ENCODE measurements at regions not wholly inside any gene's neighbourhood (a gene's known extent, or its start where the extent isn't known, plus 50 kb on each side); places are given as distances from the start of the nearest gene placed in this dataset.

DNA sequence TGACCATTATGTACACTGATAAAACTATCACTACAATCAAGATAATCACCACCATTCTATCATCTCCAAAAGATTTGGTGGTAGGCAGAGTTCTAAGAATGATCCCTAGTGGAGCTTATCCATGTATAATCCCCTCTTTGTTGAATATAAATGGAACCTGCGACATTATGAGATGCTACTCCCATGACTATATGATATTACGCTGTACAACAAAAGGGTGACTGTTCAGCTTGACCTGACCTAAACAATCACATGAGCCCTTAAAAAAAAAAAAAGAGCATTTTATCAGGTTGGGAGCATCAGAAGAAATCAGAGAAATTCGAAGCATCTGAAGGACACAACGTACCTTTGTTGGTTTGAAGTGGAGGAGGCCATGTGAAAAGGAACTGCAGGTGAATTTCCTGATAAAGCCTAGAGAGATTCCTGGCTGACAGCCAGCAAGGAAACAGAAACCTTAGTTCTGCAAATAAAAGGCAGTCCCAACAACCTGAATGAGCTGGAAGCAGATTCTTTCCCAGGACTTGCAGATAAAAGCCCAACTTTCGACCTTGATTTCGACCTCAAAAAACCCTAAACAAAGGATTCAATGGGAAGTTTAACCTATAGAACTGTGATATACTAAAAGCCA, 270.7 kb downstream of the ADRA2A start:
- DNase-seq (ENCODE audit: low spot score) = peak; percentile 55

DNA sequence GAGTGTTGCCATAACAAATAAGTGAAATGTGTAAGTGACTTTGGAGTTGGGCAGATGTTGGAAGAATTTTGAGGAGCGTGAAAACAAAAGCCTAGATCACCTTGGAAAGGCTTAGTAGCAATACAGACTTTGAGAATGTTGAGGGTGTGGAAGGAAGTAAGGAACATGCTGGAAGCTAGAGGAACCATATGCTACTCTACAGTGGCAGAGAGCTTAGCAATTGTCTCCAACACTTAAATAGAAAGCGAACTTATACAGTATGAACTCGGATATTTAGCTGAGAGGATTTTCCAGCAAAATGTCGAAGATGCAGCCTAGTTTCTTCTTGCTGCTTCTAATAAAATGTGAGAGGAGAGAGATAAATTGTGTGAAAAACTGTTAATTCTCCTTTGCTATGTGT, 271.2 kb downstream of the ADRA2A start:
- DNase-seq (ENCODE audit: low spot score) = no peak

DNA sequence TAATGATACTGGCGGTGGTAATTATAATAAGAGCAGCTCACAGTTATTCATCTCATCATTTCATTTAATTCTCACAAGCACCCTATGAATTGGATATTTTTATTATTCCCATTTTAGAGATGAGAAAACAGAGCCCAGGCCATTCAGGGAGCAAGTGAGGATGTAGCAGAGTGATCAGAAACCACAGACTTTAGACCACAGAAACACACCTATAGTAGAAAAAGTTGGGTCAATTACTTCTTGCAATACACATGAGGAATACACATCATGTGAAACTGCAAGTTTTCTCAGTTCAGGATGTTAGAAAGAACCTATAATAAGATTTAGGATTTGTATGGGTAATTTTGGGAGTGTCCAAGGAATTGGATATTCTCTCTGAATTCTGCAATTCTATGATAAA, 278.0 kb downstream of the ADRA2A start:
- no peak for DNase-seq (ENCODE audit: low spot score)

DNA sequence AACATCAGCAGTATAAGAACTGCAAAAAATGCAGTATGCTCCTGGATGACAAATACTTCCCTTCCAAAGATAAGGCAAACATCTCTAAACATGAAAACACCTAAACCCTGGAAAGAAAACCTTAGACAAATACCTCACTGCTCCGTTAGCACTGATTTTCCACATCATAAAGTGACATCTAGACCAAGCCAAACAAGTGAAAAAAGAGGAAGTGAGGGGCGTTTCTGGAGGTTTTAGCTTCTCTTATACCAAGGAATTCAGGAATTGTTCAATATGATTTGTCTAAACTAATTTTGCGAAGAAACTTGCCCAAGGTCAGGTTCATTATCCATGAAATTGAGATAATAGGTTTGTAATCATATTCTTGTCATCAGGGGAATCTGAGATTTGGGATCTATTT, 279.7 kb downstream of the ADRA2A start:
- DNase-seq (ENCODE audit: low spot score) = no peak

DNA sequence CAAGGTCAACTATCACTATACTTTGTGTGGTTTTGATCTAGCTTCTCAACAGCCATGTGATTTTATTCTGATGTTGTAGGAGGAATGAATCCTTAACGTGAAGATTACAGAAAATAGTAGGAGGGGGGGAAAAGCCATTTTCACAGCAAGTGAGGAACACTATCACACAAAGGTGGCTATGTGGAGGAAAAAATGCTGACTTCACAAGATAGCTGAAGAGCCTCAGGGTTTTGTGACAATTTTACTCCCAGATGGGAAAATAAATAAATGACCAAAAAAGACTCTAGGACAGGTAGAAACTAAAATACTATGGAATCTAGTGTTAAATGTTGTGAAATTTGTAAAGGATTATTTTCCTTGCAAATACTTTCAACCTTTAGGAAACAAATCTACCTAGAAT, 281.0 kb downstream of the ADRA2A start:
- no peak for DNase-seq (ENCODE audit: low spot score)

DNA sequence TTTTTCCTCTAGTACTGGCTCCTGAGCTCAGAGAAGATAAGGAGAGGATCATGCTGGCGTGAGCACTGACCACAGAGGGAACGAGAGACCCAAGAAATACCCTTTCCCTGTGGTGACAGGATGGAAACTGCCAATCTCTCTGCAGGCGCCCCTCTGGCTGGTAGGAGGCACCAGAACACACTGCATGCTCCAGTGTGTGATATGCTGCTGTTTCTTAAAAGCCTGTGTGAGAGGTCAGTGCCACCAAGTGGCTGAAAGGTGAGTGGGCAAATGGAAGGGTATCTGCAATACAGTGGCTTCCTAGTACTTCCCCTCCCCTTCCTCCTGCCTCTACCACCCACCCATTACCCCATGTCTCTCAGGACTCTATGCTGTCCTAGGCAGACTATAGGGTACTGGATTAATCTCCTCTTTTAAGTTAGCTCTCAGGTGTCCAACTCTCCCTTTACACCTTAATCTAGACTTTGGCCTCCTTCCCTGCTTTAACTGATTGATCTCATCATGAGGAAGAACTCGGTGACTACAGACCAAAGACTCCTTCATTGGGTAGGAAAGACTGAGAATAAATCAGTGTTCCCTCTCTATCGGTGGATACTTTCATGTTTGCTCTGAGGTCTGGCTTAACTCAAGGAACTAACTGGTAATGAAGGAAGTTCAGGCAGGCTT, 283.6 kb downstream of the ADRA2A start:
- peak; percentile 44 for DNase-seq (ENCODE audit: low spot score)

DNA sequence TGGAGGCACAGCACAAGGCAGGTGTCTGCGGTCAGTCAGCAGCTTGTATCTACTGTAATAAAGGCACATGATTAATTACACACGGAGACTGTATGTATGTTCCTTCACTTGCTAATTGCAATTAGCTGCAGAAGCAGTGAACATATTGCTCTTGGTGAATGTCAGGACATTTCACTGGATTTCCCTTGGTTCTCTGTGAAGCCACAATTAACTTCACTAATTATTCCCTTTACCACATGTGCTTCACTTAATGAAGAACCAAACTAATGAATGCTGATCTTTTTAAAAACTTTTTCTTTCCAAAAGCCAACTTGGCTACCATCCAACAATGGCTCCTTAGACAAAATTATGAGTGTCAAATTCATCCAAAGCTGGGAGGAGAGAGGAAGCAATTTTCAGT, 290.7 kb downstream of the ADRA2A start:
- DNase-seq (ENCODE audit: low spot score) = no peak

DNA sequence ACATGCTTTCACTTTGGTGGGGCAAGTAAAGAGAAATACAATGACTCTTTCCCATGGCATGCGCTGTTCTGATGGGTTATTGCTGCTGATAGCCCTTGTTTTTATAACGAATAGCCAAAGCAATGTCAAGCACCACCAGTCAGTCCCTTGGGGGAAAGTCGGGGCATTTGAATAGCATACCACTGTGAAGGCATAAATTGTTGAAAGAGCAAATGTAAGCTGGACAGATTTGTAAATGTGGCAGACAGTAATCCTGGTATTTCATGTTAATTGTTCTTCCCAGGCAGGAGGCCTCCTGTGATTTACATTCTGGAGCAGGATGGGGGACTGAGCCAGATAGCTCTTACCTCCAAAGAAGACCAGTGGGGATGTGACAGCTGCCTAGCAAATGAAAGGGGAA, 293.3 kb downstream of the ADRA2A start:
- DNase-seq (ENCODE audit: low spot score) = no peak

DNA sequence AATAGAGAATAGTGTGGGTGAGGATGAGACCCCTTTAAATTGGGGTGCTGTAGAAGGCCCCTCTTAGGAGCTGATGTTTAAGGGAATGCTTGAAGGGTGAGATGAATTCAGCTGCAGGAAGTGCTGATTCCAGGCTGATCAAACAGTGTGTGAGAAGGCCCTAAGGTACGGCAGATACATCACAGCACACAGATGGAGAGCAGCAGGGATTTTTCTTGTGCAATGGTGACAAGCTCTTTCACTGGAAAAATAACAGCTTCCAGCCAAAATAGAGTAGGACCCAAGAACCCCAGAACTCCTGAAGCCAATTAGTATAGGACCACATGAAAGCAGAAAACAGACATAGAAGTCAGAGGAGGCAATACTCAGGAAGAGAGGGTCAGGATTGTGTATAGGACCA, 296.9 kb downstream of the ADRA2A start:
- no peak for DNase-seq (ENCODE audit: low spot score)

DNA sequence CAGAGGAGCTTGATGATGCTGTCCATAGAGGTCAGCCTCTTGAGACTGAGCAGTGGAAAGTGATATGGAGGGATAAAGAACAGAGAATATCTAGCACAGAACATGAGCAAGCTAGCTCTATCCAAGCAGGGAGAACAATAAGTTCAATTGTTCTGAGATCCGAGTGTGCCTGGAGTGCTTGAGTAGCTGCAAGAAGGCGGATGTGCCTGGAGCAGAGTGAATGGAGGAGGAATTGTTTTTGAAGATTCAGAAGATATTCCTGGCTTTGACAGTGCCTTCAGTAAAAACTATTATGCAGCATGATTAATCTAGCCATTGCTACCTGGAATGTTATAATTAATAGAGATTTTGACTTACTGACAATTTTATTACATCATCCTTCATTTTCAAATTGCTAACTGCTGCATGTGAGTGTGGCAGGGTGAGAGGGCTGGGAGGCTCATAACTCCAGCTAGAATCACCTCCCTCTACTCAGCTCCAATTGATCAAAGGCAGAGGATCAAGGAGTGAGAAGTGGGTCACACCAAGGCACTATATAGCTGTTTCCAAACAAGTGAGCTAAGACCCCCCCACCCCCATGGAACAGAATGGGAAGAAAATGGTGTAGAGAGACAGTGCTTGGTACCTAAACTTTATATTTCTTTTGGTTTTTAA, 302.8 kb downstream of the ADRA2A start:
- DNase-seq (ENCODE audit: low spot score) = no peak

DNA sequence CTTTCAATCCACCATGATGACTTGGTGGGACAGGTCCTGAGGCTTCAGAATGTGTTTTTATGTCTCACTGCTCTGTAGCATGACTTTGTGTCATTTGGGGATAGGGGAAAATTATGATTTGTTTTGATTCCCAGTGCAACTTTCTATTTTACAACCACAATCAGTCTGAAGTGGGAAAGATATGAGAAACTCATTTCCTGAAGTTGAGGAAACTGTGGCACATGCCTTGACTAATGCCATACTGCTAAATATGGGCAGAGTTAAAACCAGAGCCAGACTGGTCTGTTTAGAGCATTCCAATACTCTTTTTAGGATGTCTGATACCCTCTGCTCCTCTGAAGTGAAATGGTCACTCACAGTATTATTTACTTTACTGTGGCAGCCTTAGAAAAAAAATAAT, 307.7 kb downstream of the ADRA2A start:
- DNase-seq (ENCODE audit: low spot score) = no peak

DNA sequence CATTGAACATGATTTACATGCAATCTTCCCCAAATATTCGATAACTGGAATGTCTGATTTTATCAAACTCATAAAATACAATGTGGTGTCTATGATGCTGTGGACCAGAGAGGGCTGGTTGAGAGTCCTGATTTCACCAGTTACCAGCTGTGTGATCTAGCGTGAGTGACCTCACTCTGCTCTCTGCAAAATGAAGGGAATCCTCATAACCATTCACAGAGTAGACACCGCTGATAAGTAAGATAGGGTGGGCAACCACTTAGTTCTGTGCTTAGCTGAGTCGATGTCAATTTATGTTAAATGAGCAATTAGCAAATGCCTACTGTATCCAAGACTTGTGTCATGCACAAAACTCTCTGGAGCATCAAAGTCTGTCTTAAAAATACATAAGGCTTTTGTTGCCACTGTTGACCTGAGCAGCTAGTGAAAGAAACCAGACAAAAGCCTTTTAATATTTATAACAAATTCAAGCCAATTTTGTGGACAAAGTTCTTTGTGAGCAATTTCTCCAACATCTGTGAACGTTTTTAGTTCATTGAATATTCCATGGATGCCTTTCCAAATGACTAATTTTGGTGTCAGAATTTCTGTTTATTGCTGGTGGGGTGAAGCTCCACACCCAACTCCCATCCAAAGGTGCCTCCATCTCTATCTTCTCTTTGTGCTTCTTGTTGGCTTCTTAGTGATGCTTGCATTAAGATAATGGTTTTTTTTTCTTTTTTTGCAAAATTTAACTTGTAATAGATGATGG, 314.2 kb downstream of the ADRA2A start:
- DNase-seq (ENCODE audit: low spot score) = no peak

DNA sequence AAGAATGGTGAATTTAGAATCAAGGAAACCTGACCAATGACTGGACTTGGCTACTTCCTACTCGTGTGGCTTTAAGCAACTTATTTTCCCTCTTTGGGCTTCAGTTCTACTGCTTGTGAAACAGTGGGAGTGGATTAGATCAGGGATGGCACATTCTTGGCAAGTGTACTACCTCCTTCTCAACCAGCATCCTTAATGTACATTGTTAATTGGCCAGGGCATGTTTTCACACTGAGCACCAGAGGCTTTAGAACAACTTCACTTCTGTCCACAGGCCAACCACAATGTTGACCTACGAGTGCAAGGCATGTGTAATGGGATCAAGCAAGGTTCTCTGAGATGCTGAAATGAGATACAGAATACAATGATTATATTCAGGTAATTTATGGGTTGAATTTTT, 315.3 kb downstream of the ADRA2A start:
- DNase-seq (ENCODE audit: low spot score) = no peak

DNA sequence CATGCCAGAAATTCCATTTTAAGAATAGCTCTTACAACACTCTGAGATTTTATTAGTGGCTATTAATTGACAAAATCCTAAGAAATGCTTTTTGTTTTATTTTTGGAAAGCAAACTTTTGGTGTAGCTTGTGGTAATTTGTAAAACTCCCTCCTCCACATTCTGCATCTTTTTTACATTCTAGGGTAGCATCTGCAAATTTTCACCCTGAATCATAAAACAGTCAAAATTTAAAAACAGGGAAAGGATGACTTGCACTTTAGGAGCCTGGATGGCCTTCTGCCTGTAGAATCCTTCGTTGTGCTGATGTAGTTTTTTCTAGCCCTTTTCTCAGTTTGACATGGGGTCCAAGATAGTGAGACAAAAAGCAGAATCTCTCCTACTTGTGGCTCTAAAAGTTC, 316.1 kb downstream of the ADRA2A start:
- DNase-seq (ENCODE audit: low spot score) = no peak

DNA sequence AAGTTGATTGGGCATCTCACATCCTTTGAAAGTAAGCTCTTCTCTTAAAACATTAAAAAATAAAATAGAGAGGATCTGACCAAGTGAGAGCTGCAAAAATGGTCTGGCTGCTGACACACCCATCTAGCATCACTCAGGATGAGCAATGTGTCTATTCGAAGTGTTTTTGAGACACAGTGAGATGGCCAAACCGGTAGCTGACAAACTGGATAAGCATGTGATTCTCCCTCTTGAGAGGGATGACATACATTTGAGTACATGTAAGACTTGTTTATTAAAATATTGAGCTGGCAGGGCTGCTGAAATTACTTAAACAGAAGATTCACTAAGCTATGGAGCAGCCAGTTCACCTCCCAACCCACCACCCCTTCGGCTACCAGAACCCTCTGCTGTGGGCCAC, 333.9 kb downstream of the ADRA2A start:
- no peak for DNase-seq (ENCODE audit: low spot score)

DNA sequence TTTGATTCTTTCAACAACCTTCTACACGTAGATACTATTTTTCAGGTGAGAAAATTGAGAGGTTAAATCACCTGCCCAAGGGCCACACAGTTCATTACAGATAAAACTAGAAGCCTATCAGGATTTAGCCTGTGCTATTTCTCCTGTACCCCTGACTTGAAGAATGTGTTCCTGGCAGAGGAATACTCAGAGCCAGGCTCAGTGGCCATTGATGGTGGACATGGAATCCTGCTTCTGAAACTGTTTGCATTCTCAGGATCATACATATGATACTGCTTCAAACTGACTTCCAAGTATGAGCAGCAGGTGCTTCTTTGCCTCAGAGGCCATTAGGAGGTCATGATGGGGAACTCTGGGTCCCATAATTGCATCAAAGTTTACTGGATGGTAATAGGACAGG, 348.6 kb downstream of the ADRA2A start:
- DNase-seq (ENCODE audit: low spot score) = no peak

DNA sequence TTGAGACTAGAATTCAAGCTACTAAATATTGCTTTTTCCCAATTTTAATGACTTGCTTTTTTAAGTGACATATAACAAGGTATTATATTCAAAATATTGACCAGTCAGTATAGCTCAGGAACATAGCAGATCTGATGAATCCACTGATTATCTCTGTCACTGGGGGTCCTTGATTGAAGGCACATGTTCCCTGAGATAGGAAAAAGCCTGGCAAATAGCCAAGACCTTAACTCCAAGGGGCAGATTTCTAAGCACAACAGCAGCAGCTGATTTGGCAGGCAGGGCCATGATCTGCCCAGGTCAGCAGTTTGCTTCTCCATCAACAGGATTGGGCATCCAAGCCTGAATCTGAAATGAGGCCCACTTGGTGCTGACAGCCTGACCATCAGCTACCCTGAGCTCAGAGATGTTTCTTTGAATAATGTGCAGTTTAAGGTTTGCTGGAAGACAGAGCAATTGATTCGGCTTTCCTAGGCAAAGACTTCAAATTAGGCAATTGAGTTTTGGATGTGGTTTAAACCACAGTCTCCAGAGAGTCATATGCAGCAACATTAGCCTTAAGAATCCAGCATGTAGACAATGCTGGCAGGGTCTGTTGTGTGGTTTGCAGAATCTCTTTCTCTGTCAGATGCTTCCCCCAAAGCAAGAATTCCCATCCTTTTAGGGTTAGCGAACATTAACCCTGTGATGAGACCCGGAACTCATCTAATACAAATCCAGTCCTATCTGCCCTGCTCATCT, 352.6 kb downstream of the ADRA2A start:
- DNase-seq (ENCODE audit: low spot score) = no peak

DNA sequence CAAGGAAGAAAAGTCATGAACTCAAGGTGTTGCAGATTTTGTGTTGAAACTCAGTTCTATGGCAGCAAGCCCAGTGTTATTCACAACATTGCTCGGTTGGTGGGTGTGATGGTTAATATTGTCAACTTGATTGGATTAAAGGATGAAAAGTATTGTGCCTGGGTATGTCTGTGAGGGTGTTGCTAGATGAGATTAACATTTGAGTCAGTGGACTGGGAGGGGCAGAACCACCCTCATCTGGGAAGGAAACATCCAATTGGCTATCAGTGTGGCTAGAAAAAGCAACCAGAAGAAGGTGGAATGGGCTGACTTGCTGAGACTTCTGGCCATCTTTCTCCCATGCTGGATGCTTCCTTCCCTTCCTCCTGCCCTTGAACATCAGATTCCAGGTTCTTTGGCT, 353.2 kb downstream of the ADRA2A start:
- no peak for DNase-seq (ENCODE audit: low spot score)

DNA sequence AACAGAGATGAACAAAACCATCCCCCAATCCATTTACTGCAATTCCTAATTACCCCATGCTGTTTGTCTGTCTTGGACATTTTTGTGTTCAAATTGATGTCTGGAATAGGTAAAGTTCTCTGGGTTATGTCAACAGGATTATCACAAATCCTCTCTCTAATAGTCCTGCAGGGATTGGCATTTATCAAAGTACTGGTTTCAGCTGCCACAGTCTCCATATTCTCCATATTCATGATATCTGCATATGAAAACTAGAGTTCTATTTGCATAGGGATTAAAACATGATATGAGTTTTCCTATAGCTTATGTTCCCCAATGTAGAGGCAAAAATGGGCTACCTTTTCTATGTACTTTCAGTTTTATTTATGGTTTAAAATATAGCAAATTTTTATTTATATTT, 355.8 kb downstream of the ADRA2A start:
- DNase-seq (ENCODE audit: low spot score) = no peak

DNA sequence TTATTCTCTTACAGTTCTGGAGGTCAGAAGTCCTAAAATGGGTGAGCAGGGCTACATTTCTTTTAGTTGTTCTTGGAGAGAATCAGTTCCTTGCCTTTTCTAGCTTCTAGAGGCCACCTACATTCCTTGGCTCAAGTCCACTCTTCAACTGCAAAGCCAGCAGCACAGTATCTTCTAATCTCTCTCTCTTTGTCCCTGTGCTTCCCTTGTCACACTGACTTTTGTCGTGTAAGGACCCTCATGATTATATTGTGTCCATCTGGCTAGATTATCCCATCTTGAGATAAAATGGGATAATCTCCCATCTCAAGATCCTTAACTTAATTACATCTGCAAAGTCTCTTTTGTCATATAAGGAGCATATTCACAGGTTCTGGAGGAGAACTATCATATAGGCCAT, 359.0 kb downstream of the ADRA2A start:
- no peak for DNase-seq (ENCODE audit: low spot score)

DNA sequence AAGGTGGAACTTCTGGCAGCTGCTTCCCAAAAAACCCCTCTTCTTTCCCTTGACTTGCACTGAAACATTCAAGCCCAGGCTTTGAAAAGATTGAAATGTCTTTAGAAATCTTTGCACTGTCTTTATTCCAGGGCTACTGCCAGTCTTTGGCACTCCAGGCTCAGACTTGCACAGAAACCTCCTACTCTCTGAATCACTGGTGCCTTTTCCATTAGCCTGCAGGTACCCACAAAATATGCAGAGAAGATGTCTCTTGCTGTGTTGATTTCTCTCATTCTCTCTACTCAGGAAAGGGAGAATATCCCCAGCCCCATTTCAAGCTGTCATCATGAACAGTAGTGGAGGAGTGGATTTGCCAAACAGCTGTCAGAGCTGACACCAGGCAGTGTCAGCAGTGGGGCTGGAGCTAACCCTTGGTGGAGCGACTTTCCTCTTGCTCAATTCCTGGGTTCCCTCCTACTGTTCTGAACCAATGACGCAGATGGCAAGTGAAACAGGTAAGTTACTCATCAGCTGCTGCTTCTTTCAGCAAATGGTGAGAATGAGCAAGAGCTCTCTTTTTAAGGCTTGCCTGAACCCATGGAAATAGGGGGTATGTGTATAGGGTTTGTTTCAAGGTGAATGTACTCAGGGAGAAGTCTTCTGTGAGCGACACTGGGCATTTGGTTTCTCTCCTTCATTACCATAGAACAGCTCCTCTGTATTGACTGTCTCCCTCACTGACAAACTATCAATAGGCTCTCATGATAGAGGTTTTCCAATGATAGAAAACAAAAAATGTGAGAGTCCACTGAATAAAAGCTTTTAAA, 362.4 kb downstream of the ADRA2A start:
- DNase-seq (ENCODE audit: low spot score) = no peak
